H54 (cell line): ENCODE measurements at regions not wholly inside any gene's neighbourhood (a gene's known extent, or its start where the extent isn't known, plus 50 kb on each side); places are given as distances from the start of the nearest gene placed in this dataset.

ENCODE experiments used
- DNase-seq: peaks from one replicate; pipeline ENCODE4 v3.0.0; 2011; ENCODE audit warnings: low spot score, mixed read lengths; ENCODE audit not compliant: insufficient read length
- FAIRE-seq: peaks from 3 replicates; lab custom pipeline; 2011; peaks lifted over from hg19 to GRCh38; lab: Jason Lieb, UNC
- POLR2A ChIP-seq: IDR thresholded peaks from 2 replicates; pipeline ENCODE4 v1.6.1; 2011; ENCODE audit warnings: low read depth, mild to moderate bottlenecking, low read length

DNA sequence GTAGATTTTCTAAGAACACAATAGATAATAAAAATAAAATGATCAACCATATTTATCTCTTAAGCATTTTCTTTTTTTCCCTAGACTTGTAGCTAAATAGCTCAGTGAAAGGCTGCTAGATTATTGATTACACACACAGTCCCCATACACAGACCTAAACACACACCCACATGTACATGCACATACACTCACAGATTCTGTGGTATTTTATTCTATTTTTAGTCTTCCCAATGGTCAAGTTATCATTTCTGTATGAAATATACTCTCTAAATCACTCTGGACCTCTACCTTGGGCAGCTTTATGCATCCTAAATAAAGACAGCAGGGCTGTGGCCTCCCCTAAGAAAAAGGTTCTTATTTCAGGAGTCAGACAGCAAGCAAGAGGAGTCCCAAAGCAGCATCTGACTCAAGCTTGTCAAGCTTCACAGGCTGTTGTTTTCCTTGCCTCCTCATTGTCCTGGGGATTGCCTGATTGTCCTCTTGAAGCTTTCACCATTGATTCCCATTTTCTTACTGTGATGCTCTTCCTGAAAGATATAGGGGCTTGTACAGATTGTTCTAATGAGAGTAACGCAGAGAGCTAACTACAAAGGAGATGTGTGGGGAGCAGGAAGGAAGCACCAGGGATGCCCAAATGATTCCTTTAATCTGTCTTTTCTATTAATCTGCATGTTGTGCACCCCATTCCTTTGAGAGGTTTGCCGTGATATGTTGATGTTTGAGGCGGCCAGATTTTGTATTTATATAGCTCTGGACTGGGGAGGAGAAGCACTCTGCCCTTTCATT lies 986.5 kb downstream of the PCDH17 start:
- FAIRE-seq (no peak), DNase-seq (no peak)
- no peak for TF ChIP-seq POLR2A

DNA sequence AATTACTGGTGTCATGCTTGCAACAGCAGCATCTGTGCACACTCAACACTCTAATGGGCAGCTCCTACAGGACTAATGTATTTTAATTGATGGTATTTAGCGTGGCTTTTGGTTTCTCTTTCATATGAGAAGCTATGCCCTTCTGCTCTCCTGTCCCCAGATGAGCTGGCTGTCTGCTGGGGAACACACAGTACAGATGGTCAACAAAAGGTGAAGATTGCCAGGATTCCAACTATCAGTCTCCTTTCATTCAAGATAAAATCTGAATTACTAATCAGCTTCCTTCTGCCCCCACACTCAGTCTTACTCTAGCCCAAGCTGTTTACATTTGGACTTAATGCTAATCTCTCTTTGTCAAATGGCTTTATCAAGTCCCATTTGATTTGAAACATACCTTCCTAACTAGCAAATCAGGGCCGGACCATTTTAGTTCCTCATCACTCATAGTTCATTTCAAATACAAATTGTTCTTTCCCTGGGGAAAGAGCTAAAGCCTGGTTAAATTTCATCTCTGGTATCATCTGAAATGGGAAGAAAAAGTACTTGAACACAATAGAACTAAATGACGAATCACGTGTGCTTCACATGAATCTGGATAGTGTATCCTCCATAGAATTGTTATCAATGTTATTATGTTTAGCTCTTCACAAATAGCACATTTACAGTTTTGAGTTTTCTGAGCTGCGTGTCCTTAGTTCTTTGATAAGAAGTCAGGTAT lies 988.0 kb downstream of the PCDH17 start:
- no peak for FAIRE-seq
- no peak for DNase-seq
- no peak for TF ChIP-seq POLR2A

DNA sequence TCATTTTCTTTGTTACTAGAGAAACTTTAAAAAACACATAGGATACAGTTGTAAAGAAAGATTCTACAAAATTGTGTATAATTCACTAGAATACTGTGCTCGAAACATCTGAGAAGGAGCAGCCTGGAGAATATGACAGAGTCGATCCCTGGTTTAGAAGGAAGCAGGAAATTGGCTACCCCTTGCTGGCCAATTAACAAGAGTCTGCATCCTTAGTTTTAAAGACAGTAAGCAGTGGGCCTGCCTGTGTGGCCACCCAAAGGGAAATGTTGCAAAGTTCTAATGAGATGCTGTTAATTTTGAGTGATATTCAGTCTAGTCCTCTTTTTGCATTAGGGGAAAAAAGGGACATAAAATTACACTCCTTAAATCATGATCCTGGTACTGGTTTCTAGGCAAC lies 988.6 kb downstream of the PCDH17 start:
- no peak for DNase-seq
- FAIRE-seq: no peak

DNA sequence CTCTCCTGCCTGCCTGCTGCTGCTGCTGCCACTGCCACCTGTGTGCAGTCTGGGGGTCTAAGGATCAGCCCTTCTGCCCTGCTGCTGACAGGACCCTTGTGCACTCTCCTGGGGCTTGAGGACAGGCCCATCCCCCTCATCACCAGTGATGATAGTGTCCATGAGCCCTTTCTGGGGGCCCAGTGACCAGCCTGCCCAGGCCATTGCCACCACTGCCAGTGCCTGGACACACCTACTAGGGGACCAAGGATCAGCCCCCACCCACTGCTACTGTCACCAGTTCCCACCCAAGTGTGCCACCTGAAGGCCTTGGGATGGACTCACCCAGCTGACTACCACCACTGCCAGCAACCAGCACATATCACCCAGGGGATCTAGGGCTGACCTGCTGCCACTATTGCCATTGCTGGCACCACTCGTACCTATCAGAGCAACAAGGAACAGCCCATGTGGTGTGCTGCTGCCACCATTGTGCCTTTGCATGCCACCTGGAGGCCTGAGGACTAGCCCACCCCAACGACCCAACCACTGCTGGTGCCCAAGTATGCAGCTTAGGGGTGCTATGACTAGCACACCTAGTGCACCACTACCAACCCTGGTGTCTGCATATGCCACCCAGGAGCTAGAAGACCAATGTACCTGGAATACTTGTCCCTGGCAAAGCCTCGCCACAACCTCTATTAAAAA lies 994.3 kb downstream of the PCDH17 start:
- TF ChIP-seq POLR2A: no peak
- FAIRE-seq: no peak

More for the DNA sequence above, 988.6 kb downstream of the PCDH17 start:
- TF ChIP-seq POLR2A: no peak

DNA sequence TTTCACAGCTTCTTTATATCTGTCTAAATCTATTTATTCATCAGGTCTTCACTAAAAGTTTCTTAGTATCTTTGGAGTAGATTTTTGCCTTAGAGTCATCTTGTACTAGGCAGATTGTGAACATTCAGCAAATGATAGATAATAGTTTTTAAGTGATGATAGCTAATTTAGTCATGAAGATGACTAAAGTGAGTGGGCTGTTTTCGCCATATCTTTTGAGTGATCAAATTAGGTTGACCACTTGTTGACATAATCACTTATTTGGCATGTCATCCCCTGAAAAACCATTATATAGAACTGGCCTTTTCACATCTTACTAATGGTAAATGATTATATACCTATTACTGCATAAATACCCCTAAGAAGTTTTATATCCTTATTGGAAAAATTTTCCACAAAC lies 999.2 kb downstream of the PCDH17 start:
- TF ChIP-seq POLR2A: no peak
- no peak for DNase-seq
- no peak for FAIRE-seq

More for the DNA sequence above, 994.3 kb downstream of the PCDH17 start:
- DNase-seq: no peak

DNA sequence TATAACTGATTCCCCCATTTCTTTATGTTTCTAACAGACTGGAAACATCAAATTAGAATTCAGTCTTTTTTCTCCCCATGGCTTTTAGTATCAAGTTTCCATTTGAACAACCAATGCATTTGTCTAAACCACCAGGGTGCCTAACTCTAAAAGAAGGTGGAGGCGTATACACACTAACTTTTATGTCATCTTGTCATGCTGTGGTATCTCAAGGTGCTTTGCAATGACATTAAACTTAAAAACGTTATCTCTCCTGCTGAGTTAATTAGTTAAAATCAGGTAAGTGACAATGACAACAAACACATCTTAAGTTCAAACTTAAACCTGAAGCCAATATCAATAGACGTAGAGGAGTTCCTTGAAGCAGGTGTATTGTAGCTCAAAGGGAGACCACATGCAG lies 1001.7 kb downstream of the PCDH17 start:
- no peak for DNase-seq
- no peak for TF ChIP-seq POLR2A
- no peak for FAIRE-seq

DNA sequence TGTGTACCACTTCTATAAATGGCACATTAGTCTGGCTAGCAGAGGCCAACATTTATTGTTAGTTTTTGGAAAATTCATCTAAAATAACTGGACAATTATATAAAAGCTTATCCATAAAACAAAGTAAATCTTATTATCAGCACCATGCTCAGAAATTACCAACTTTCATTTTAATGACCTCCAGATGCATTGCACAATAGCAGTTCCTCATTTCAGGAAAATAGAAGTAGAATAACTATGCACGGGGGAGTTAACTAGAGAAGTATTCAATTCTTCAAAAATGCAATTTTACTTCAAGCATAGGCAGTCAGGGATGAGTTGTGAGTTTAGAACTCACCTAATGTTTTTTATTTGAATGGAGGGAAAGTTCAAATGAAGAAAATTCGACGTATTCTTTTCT lies 1023.5 kb downstream of the PCDH17 start:
- TF ChIP-seq POLR2A: no peak
- FAIRE-seq: no peak
- no peak for DNase-seq

DNA sequence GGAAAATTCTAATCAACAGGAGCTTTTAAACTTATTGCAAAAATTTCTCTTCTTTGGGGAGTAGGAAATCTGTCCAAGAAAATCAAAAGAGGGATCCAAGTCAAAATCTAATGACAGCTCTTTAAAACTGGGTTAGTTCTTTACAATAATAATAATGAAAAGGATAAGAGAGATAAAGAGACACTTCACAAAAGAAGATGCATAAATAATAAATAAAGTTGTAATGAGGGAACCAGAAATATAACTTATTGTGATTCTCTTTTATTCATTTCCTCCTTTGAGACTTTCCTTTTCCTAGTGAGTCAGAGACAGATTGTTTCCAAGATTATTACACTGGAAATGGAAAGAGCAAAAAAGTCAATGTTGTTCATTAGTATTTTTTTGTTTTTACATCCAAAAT lies 1029.3 kb downstream of the PCDH17 start:
- DNase-seq: no peak
- FAIRE-seq: no peak
- TF ChIP-seq POLR2A: no peak

DNA sequence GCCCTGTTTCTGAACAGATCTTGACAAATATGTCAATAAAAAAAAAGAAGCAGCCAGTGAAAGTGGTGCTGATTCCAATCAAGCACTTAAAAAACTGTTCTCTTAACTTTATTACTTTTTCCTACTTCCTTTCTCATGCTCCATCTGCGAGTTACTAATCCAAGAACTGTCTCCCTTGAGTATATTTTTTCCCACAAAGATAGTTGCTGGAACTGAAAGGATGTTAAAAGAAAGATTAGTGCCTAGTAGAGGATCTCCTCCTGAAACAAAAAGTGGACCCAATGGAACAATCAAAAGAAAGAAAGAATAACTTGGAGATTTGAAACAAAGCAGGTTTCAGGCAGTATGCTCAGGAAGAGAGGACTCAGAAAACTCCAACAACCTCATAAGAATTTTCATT lies 1034.8 kb downstream of the PCDH17 start:
- FAIRE-seq (no peak), DNase-seq (no peak)
- TF ChIP-seq POLR2A: no peak

DNA sequence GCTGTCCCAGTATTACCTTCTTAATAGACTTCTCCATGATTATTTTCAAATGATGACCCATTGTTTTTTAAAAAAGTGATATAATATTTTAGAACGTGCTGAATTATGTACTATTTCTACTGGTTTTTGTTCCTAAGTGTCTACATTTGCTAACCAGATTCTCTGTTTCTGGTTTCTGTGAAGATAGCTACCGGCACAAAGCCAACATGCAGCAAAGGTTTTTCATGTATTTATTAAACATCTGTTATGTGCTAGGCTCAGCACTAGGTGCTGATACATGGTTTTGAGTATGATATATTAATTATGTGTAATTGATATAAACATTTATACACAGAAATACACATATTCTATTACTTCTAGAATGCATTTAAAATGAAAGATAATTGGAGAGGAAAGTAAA lies 1035.6 kb downstream of the PCDH17 start:
- TF ChIP-seq POLR2A: no peak
- FAIRE-seq (no peak), DNase-seq (no peak)

DNA sequence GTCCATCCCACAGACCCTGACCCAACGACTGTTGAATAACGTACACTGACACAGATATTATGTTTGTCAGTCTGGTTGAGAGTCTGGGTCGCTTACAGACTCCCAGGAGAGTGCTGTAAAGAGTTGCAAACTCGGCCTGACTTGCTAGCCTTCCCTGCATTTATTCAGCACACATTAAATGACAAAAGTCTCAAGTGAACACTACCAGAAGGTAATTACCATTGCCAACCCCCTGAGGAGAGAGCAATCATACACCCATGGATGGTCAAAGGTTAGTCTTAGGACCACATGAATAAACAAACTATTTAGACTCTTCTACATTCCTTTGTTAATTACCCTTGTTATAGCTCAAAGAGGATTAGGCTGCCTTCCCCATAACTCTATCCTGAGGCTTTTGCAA lies 1048.6 kb downstream of the PCDH17 start:
- TF ChIP-seq POLR2A: no peak
- FAIRE-seq (no peak), DNase-seq (no peak)

DNA sequence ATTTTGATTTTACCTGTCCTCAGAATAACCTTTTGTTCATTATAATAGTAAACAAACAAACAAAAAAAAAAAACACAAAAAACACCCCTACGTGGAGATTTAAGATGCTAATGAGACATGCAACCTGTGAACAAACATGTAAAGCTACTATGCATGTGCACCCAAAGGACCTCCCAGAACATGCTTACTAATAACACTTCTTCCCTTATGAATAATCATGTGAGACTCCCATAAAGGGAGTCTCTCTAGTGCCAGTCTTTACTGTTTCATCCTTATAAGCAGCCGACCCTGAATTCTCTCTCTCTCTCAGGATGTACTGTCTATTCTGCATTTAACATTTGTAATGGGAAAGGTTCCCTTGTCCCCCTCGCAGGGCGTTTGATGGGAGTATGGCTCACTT lies 1051.1 kb downstream of the PCDH17 start:
- no peak for DNase-seq
- TF ChIP-seq POLR2A: no peak
- no peak for FAIRE-seq

DNA sequence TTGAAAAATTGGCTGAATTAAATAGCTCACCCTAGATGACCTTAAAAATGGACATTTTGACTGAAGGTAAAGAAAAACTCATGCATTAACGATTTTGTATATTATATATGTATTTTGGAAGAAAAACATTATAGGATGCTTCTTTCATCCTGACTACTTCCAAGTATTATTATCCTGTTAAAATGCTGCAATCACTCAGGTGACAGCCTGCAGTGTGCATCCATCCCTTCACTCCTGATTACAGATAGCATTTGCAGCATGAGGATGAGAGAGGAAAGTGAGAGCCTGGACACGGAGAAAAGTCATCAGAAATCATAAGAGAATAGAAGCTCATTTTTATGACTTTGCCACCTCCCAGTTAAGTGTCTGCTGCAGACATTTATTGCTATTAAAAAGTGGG lies 1055.6 kb downstream of the PCDH17 start:
- DNase-seq: no peak
- no peak for FAIRE-seq
- TF ChIP-seq POLR2A: no peak

DNA sequence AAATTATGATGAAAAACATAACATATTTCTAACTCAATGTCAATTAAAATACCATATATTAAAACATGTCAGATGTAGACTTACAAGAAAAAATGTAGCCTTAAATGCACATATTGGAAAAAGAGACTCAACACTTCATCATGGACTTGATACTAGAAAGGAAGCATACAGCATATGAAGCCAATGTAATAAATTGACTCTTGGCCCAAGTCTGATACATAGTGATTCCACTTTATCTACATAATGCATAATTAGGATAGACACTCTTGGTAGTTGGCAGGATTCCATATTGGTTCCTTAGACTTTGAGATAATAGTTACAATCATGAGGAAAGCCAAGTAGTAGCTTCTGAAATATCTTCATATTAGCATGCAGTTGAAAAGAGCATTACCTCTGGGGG lies 1067.0 kb downstream of the PCDH17 start:
- no peak for DNase-seq
- no peak for TF ChIP-seq POLR2A
- no peak for FAIRE-seq
